GM18867 (cell line): ENCODE measurements at regions not wholly inside any gene's neighbourhood (a gene's known extent, or its start where the extent isn't known, plus 50 kb on each side); places are given as distances from the start of the nearest gene placed in this dataset.
"Not testable (repeated sequence)": the region's sequence is repeated elsewhere in the genome, so short reads cannot be mapped to it uniquely, and the experiment has no call there.

ENCODE experiments used
- ATAC-seq: cut with Tn5 transposase; IDR thresholded peaks from one replicate; pipeline ENCODE4 v1.9.1; 2021; ENCODE audit warnings: mild to moderate bottlenecking, moderate library complexity; ENCODE audit not compliant: unreplicated experiment

GRCh38 chr6:49118478-49118877, 344.6 kb downstream of the MMUT start:
- ATAC-seq, result no peak

- no peak for ATAC-seq
Observed at GRCh38 chr6:49110916-49111315, 352.1 kb downstream of the MMUT start.

- ATAC-seq, result not testable (repeated sequence)
Observed at GRCh38 chr6:49097664-49098063, 365.4 kb downstream of the MMUT start.

- ATAC-seq, result no peak
Observed at GRCh38 chr6:49097116-49097515, 365.9 kb downstream of the MMUT start.

GRCh38 chr6:49088631-49089030, 374.4 kb downstream of the MMUT start:
- ATAC-seq, result no peak

GRCh38 chr6:49087369-49087768, 375.7 kb downstream of the MMUT start:
- no peak for ATAC-seq

- ATAC-seq, result no peak
Observed at GRCh38 chr6:49082611-49083010, 380.4 kb downstream of the MMUT start.

GRCh38 chr6:49072885-49073620, 390.0 kb downstream of the MMUT start:
- no peak for ATAC-seq

- ATAC-seq, result no peak
Observed at GRCh38 chr6:49072146-49072545, 390.9 kb downstream of the MMUT start.

GRCh38 chr6:49070411-49070810, 392.6 kb downstream of the MMUT start:
- ATAC-seq, result no peak

- ATAC-seq, result no peak
Observed at GRCh38 chr6:49054311-49054710, 408.7 kb downstream of the MMUT start.

GRCh38 chr6:49052901-49053300, 410.2 kb downstream of the MMUT start:
- no peak for ATAC-seq

GRCh38 chr6:49051281-49051680, 411.8 kb downstream of the MMUT start:
- ATAC-seq, result no peak

- ATAC-seq, result no peak
Observed at GRCh38 chr6:49050584-49050983, 412.5 kb downstream of the MMUT start.

GRCh38 chr6:49038294-49038822, 424.7 kb downstream of the MMUT start:
- ATAC-seq, result no peak

- no peak for ATAC-seq
Observed at GRCh38 chr6:49030251-49031020, 432.6 kb downstream of the MMUT start.

- ATAC-seq, result no peak
Observed at GRCh38 chr6:49027644-49028043, 435.4 kb downstream of the MMUT start.

GRCh38 chr6:49025273-49026240, 437.5 kb downstream of the MMUT start:
- ATAC-seq, result no peak

GRCh38 chr6:49004801-49005200, 458.3 kb downstream of the MMUT start:
- ATAC-seq, result no peak

- ATAC-seq, result no peak
Observed at GRCh38 chr6:49003348-49003747, 459.7 kb downstream of the MMUT start.
